ENCODE measurements at regions not wholly inside any gene's neighbourhood (a gene's known extent, or its start where the extent isn't known, plus 50 kb on each side); places are given as distances from the start of the nearest gene placed in this dataset.

GRCh38 chr10:36385693-36386092 is 739.7 kb upstream of the ANKRD30A start:
- TF ChIP-seq CTCF (IDR thresholded peaks at IDR 0.05) = no peak
- no peak for TF ChIP-seq EZH2 (IDR thresholded peaks at IDR 0.05; ENCODE audit: borderline replicate concordance, insufficient read depth, low read depth, low read length, poor library complexity, severe bottlenecking)

Measured in B cell (primary cell).